ENCODE measurements at regions not wholly inside any gene's neighbourhood (a gene's known extent, or its start where the extent isn't known, plus 50 kb on each side); places are given as distances from the start of the nearest gene placed in this dataset.

GRCh38 chr12:94712815-94713515 is 62.6 kb upstream of the TMCC3 start:
- no peak for DNase-seq (ENCODE audit: low spot score)

- no peak for DNase-seq (ENCODE audit: low spot score)
These were observed 60.6 kb upstream of the TMCC3 start for GRCh38 chr12:94710933-94711332.

- no peak for DNase-seq (ENCODE audit: low spot score)
These were observed 57.5 kb upstream of the TMCC3 start for GRCh38 chr12:94707892-94708291.

- DNase-seq (ENCODE audit: low spot score): no peak
These were observed 56.7 kb upstream of the TMCC3 start for GRCh38 chr12:94707036-94707435.

GRCh38 chr12:94706250-94706661 is 55.9 kb upstream of the TMCC3 start:
- DNase-seq (ENCODE audit: low spot score): no peak

GRCh38 chr12:94705676-94706075 is 55.3 kb upstream of the TMCC3 start:
- no peak for DNase-seq (ENCODE audit: low spot score)

- no peak for DNase-seq (ENCODE audit: low spot score)
These were observed 54.3 kb upstream of the TMCC3 start for GRCh38 chr12:94704452-94705306.

GRCh38 chr12:94702696-94703095 is 52.3 kb upstream of the TMCC3 start:
- no peak for DNase-seq (ENCODE audit: low spot score)

- DNase-seq (ENCODE audit: low spot score): no peak
These were observed 51.4 kb upstream of the TMCC3 start for GRCh38 chr12:94701711-94702110.

- DNase-seq (ENCODE audit: low spot score): no peak
These were observed 50.3 kb upstream of the TMCC3 start for GRCh38 chr12:94700662-94701061.

Measured in putamen (tissue), 1 donor.